Adrenal gland (tissue), 5 donors: ENCODE measurements at regions not wholly inside any gene's neighbourhood (a gene's known extent, or its start where the extent isn't known, plus 50 kb on each side); places are given as distances from the start of the nearest gene placed in this dataset.

Experiments
- CTCF ChIP-seq, 6 experiments: fragments of 450-650 bp in 4 of 6; fragments of 200-600 bp in 2 of 6; sonication (generic) in 1 of 6; IDR thresholded peaks; 1 replicate in 5 of 6; 2 replicates in 1 of 6; pipeline versions ENCODE4 v1.5.1 to v1.8.0; 2016 to 2021; ENCODE audit warnings: antibody characterized with exemption in 6 of 6, mild to moderate bottlenecking in 2 of 6, moderate library complexity in 1 of 6
- POLR2A ChIP-seq, 2 donors: fragments of 450-650 bp; IDR thresholded peaks; one replicate each; pipeline ENCODE4 v1.6.1; 2017; ENCODE audit warnings: antibody characterized with exemption in 2 of 2, mild to moderate bottlenecking in 2 of 2, moderate library complexity in 1 of 2
- donor health status: DM: no; HTN: no; CAD: no.

- no peak for TF ChIP-seq CTCF (IDR thresholded peaks at IDR 0.05)
- no peak for TF ChIP-seq POLR2A (IDR thresholded peaks at IDR 0.05)
Observed at GRCh38 chr14:28113311-28113710, 653.3 kb upstream of the FOXG1 start.
